ENCODE measurements at regions not wholly inside any gene's neighbourhood (a gene's known extent, or its start where the extent isn't known, plus 50 kb on each side); places are given as distances from the start of the nearest gene placed in this dataset.

GRCh38 chr5:107203243-107203642 is 467.5 kb downstream of the EFNA5 start:
- TF ChIP-seq CTCF (IDR thresholded peaks at IDR 0.05 in 4 of 5, conservative IDR thresholded peaks at IDR 0.05 in 1 of 5) (no peak), POLR2A (IDR thresholded peaks at IDR 0.05) (no peak)
